ENCODE measurements at regions not wholly inside any gene's neighbourhood (a gene's known extent, or its start where the extent isn't known, plus 50 kb on each side); places are given as distances from the start of the nearest gene placed in this dataset.

DNA sequence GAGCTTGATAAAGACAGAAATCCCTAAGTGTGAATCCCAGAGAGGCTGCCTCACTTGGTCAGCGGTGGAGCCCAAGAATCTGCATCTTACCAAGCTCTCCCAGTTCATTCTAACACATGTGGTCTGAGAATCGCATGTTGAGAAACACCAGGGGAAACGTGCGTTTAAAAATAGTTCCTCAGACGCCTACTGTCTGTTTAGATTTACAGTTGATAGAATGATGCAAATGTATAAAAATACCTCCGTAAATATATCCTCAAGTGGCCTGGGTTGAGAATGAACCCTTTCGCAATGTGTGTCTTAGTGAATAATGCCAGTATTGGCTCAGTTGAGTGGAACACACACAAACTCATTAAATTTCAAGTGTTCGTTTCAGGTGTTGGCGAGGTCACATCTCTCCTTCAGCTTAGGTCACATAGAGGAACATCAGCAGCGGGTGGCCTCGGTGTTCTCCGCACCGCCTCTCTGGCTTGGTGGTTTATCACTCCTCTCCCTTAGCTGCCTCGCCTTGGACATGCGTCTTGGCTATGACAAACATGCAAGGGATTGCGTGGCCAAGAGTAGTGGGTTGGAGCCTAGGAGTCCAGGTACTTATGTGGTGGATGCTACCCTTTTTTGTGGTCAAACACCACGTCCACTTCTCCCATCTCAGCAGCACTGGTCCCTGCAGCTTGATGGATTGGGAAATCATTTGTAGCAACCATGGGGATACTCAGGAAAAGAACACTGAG, 117.6 kb upstream of the SPATA13 start:
- DNase-seq (ENCODE audit: low read depth): no peak
- TF ChIP-seq, protein P1, sequence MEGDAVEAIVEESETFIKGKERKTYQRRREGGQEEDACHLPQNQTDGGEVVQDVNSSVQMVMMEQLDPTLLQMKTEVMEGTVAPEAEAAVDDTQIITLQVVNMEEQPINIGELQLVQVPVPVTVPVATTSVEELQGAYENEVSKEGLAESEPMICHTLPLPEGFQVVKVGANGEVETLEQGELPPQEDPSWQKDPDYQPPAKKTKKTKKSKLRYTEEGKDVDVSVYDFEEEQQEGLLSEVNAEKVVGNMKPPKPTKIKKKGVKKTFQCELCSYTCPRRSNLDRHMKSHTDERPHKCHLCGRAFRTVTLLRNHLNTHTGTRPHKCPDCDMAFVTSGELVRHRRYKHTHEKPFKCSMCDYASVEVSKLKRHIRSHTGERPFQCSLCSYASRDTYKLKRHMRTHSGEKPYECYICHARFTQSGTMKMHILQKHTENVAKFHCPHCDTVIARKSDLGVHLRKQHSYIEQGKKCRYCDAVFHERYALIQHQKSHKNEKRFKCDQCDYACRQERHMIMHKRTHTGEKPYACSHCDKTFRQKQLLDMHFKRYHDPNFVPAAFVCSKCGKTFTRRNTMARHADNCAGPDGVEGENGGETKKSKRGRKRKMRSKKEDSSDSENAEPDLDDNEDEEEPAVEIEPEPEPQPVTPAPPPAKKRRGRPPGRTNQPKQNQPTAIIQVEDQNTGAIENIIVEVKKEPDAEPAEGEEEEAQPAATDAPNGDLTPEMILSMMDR (IDR thresholded peaks at IDR 0.05; ENCODE audit: low read length, missing control alignments): no peak

GRCh38 chr13:24043590-24044350, 116.8 kb upstream of the SPATA13 start:
- H3K4me3 ChIP-seq (replicated peaks; ENCODE audit: low read depth, low read length): no peak overlapping the region
- TF ChIP-seq, protein P1 (IDR thresholded peaks at IDR 0.05; ENCODE audit: low read length, missing control alignments): no peak
- no peak for DNase-seq (ENCODE audit: low read depth)

More for the DNA sequence above, 117.6 kb upstream of the SPATA13 start:
- H3K4me3 ChIP-seq (replicated peaks; ENCODE audit: low read depth, low read length): no peak overlapping the region

GRCh38 chr13:24045597-24045996, 114.9 kb upstream of the SPATA13 start:
- TF ChIP-seq, protein P1 (IDR thresholded peaks at IDR 0.05; ENCODE audit: low read length, missing control alignments): no peak
- no peak overlapping the region for H3K4me3 ChIP-seq (replicated peaks; ENCODE audit: low read depth, low read length)
- DNase-seq (ENCODE audit: low read depth): no peak

DNA sequence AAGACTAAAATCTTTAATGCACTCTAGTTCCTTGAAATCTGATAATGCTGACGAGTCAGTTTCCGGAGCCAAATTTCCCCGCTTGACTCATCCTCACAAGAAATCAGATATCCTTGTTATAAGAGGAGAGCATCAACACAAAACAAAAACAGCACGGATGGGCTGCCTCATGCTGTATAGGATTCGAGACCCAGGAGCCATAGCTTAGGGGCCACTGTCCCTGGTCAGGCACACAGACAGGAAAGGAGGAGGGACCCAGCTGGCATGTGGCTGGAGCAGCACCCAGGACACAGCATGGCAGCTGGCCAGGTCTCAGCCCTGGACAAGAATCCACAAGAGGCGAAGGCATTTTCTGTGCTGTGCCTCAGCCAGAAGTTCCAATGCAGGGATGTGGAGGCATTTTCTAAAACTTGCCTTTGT, 110.2 kb upstream of the SPATA13 start:
- DNase-seq (ENCODE audit: low read depth): peak; percentile 69
- TF ChIP-seq, protein P1 (IDR thresholded peaks at IDR 0.05; ENCODE audit: low read length, missing control alignments): no peak
- no peak overlapping the region for H3K4me3 ChIP-seq (replicated peaks; ENCODE audit: low read depth, low read length)

DNA sequence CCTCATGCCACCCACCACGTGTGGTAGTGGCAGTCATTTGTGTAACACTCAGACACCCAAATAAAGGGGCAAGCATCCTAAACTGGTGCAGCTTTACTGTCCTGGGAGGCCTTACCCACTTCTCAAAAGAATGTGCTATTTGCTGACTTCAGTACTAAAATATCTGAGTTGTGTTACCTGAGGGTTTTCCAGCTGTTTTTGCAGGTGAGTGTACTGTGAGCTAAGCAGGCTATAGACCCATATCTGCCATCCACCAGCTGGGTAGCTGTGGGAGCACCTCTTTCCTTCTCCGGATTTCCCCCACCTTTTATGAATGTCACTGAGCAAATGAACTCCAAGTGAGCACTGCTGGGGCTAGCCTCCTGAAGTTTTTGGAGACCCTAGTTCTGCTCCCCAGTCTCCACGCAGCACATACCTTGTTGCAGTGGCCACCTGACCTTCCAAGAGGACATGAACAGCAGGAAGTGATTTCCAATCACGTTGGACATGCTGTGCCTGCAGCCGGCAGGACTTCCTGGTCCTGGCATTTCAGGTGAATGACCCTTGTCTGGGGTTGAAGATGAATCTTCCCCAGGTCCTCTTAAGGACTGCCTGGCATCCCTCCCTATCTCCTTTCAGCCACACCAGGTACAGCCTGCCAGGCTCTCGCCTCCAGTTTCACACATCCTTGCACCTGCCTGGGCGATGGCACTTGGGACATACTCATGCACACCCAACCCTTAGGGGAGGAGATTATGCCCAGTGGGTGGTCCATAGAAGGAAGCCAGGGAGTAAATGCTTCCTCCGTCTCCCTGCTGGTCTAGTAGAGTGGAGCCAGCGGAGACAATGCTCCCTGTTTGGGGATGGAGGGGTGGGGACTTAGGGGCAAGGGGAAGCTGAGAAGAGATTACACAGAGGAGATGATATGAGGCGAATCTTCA, 109.5 kb upstream of the SPATA13 start:
- no peak for DNase-seq (ENCODE audit: low read depth)
- TF ChIP-seq, protein P1 (IDR thresholded peaks at IDR 0.05; ENCODE audit: low read length, missing control alignments): no peak
- no peak overlapping the region for H3K4me3 ChIP-seq (replicated peaks; ENCODE audit: low read depth, low read length)
